ENCODE measurements at regions not wholly inside any gene's neighbourhood (a gene's known extent, or its start where the extent isn't known, plus 50 kb on each side); places are given as distances from the start of the nearest gene placed in this dataset.

GRCh38 chr3:23663661-23664186 lies 142.0 kb upstream of the UBE2E1 start:
- TF ChIP-seq REST (IDR thresholded peaks at IDR 0.05) (no peak), NR2F2 (IDR thresholded peaks at IDR 0.05) (no peak), CTCF (IDR thresholded peaks at IDR 0.05; ENCODE audit: low read depth, low read length, missing input control) (no peak), RAD21 (IDR thresholded peaks at IDR 0.05) (no peak)

Data from liver (tissue), 3 donors.